GM12873 (cell line): ENCODE measurements at regions not wholly inside any gene's neighbourhood (a gene's known extent, or its start where the extent isn't known, plus 50 kb on each side); places are given as distances from the start of the nearest gene placed in this dataset.

ENCODE experiments used
- TF ChIP-seq, protein P1 (sequence below): IDR thresholded peaks from 2 replicates; pipeline ENCODE4 v1.5.1; 2012; ENCODE audit warnings: low read depth, mild to moderate bottlenecking, moderate library complexity, low read length, control low read depth; ENCODE audit not compliant: insufficient read depth; ENCODE audit errors: missing control alignments

DNA sequence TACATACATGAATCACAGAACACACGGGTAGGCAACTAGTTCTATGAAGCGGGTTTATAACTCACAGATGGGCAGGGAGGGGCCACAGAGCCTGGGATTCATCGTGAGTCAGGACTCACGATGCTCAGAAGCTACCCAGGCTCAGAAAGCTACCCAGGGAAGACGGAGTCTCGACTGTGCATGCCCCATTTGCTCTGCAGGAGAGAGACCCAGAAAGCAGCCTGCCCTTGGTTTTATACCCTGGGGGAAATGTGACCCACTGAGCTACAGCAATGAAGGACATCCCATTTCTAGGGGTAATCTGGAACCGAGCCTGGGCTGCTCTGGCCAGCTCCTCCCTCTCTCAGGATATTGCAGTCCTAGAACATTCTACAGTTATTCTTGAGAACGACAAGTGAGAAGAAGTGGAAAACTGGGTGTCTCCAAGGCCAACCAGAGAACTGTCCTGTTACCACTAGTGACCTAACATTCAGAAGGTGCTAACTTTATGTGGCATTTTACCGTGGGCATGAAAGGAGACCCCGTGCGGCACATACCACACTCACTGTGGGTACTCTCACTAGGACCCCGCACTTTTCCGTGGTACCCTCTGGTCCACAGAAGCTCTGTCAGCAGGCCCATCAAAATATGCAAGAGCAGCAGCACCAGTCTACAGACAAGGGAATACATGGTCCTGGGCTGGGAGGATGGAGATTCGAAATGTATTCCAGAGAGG lies 201.9 kb upstream of the PMEPA1 start:
- TF ChIP-seq, protein P1, sequence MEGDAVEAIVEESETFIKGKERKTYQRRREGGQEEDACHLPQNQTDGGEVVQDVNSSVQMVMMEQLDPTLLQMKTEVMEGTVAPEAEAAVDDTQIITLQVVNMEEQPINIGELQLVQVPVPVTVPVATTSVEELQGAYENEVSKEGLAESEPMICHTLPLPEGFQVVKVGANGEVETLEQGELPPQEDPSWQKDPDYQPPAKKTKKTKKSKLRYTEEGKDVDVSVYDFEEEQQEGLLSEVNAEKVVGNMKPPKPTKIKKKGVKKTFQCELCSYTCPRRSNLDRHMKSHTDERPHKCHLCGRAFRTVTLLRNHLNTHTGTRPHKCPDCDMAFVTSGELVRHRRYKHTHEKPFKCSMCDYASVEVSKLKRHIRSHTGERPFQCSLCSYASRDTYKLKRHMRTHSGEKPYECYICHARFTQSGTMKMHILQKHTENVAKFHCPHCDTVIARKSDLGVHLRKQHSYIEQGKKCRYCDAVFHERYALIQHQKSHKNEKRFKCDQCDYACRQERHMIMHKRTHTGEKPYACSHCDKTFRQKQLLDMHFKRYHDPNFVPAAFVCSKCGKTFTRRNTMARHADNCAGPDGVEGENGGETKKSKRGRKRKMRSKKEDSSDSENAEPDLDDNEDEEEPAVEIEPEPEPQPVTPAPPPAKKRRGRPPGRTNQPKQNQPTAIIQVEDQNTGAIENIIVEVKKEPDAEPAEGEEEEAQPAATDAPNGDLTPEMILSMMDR, result no peak

DNA sequence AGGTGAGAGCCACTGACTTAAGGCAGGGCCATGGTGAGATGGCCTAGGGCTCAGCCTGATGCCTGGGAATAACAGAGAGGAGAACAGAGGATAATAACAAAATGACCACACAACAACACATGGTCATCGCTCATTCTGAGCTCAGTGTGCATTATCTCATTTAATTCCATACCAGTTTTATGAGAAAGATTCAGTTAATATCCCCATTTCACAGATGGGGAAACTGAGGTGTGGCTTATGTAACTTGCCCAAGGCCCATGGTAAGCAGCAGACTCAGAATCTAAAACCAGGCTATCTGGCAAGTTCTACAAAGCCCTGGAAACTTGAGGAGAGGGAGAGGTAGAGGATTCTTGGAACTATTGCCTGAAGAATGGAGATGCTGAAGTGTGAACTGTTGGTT lies 200.9 kb upstream of the PMEPA1 start:
- TF ChIP-seq, protein P1, result no peak

DNA sequence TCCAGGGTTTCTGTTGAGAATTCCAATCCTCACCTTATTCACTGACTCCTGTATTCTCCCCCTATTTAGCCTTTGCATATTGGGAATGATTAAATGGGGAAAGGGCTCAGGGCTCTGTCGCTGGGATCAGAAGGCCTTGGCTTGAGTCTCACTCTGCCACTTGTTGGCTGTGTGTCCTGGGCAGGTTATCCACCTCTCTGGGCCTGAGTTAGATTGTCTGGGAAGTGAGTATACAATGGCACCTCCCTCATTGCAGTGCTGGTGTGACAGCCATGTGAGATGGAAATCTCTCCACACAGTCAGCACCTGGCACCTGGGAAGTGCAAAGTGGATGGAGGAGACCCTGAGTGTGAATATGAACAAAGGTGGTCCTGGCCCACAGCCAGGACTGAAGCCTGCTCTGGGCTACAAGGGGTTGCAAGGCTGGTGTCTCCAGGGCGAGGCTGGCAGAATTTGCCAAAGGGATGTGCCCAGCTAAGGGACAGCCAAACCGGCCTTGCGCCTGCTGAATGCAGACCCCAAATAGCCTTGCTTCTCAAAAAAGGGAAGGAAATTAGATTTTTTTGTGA lies 200.0 kb upstream of the PMEPA1 start:
- TF ChIP-seq, protein P1, result no peak

DNA sequence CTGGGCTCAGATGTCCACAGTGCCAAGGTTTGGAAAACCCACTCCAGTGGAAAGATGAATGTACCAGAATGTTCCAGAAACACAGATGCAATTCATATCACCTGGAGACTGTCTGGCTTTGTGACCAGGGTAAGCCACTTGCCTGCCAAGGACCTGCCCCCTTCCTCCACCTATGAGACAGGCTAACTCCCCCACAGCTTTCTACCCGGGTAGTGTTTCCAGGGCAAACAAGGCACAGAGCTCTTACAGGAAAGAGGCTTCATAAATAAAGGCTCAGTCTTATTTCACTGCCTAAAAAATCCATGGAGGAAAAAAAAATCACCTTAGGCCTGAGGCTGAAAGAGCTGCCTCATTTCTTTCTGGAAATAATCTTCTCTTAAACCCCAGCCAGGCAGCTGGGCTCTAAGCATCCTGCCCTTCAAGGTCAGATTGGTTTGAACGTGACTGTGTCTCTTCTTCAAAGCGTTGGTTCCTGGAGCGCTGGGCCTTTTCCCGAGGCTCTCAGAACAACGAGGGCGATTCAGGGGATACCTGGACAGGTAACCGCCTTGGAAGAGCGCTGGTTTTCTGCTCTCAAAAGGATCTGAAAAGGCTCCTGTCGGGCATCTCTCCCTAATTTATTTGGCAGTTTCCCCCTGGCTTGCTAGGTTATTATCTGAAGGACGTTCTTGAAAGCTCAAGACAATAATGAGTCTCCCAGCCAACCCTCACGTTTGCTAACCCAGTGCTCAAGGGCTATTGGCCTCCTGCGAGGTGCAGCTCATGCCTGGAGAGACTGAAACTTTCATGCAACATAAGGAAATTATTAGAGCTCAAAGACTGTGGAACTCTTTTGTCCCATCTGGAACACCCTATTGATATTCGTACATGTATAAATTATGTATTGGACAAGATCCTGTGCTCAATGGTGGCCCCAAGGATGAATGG lies 199.2 kb upstream of the PMEPA1 start:
- TF ChIP-seq, protein P1, result no peak

- TF ChIP-seq, protein P1, result no peak
These were observed 198.4 kb upstream of the PMEPA1 start for GRCh38 chr20:57908226-57908625.

GRCh38 chr20:57907131-57908000 lies 197.6 kb upstream of the PMEPA1 start:
- TF ChIP-seq, protein P1, result no peak

- TF ChIP-seq, protein P1, result no peak
These were observed 195.6 kb upstream of the PMEPA1 start for GRCh38 chr20:57905448-57905847.
